Activated CD4-positive, alpha-beta T cell treated with anti-CD3 and anti-CD28 coated beads for 4 hours (primary cell): ENCODE measurements at regions not wholly inside any gene's neighbourhood (a gene's known extent, or its start where the extent isn't known, plus 50 kb on each side); places are given as distances from the start of the nearest gene placed in this dataset.
"Not testable (repeated sequence)": the region's sequence is repeated elsewhere in the genome, so short reads cannot be mapped to it uniquely, and the experiment has no call there.

Experiments
- DNase-seq, 2 donors: peaks; one replicate each; pipeline ENCODE4 v3.0.0-alpha.2; 2020

DNA sequence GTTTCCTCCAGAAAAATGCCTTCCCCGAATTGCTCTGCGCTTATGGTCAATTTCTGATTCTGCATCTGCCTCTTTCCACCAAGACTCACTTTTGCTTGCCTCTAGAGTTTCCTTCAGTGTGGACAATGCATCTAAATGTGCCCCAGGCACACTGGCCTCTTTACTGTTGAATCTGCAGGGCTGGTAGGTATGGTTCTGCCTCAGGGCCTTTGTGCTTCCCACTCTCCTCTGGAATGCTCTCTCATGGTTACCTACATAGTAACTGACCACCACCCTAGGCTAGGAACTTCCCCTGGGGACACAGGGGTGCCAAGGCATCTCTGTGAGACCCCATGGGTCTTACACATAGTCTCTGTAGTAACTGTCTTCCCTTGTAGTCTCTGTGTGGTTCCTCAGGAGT is 1258.6 kb downstream of the CDH12 start:
- DNase-seq: no peak

DNA sequence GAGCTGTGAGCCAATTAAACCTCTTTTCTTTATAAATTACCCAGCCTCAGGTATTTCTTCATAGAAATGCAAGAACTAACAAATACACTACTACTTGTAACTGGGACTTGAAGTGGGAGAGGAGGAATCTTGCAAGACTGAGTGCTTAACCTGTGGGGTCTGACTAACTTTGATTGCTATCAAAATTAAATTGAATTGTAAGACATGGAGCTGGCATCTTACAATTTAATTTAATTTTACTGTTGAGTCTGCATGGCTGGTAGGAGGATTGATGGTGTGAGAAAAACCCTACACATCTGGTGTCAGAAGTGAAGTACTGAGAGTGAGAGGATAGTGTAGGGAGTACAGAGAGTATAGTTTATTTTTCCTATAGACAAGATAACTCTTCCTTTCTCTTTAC is 1259.9 kb downstream of the CDH12 start:
- no peak for DNase-seq

DNA sequence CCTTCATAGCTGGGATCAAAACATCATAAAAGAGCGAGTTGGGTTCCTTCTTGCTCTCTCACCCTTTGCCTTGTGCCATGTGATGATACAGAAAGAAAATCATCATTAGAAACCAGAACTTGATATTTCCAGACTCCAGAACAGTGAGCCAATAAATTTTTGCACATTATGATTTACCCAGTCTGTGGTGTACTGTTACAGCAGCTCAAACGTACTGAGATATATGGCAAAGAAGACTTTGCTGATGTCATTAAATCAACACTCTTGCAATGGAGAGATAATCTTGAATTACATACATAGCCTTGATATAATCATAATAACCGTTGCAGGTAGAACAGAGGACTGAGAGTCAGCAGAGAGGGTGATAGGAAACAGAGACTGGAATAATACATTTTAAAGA is 1271.6 kb downstream of the CDH12 start:
- DNase-seq: no peak

DNA sequence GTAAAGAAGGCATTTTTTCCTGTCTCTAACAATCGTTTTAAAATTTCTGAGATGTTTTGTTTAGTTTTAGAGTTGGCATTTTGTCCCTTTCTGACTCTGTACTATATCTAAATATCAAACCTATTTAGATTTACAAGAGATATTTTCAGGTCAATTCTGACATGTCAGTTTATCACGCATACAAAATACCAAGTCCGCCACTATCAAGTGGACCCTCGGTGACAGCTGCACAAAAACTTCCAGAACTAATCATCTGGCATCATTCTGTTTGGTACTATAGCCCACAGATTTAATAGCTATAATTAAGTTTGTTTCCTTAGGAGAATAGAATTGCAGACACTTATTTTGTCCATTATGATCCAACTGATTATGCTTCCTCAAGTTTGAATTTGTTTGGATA is 1278.2 kb downstream of the CDH12 start:
- DNase-seq: no peak

GRCh38 chr5:21574438-21574837 is 1278.7 kb downstream of the CDH12 start:
- no peak for DNase-seq

GRCh38 chr5:21573416-21574314 is 1279.5 kb downstream of the CDH12 start:
- no peak for DNase-seq

- DNase-seq: not testable (repeated sequence)
Observed at GRCh38 chr5:21571196-21571595, 1281.9 kb downstream of the CDH12 start.

- DNase-seq: not testable (repeated sequence)
Observed at GRCh38 chr5:21559109-21559508, 1294.0 kb downstream of the CDH12 start.

DNA sequence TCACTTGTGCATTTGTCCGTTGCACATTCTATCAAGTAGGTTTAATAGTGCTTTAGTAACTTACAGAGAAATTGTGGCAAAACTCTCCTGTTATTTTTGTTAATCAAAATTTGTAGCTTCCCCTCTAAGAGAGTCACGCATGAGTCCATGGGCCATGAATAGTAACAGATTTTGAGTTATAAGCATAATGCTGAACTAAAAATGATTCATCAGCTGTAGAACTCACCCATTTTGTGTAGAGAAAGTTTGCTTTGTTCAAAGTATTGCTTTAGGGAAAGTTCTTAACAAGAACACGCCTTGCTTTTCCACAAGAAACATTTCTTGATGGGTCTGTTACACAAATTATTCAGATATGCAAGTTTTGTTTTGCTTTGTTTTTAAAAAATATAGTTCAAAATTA is 1300.9 kb downstream of the CDH12 start:
- DNase-seq: not testable (repeated sequence)

DNA sequence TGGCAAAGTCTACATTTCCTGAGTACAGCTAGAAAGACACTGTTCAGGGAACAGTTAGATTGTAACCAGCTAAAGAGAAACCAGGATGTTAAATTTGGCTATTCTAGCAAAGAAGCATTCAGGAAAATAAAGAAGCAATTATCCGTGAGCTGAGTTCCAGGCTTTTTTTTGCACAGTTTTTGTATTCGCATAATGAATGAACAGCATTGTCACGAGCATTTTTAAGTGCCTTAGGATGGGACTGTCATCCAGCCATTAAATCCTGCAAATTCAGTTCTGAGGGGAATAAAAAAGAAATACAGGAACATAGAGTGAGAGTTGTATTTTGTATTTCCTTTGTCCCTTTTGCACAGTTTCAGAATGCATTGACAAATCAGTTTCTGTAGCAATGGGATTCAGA is 1302.2 kb downstream of the CDH12 start:
- DNase-seq: not testable (repeated sequence)

DNA sequence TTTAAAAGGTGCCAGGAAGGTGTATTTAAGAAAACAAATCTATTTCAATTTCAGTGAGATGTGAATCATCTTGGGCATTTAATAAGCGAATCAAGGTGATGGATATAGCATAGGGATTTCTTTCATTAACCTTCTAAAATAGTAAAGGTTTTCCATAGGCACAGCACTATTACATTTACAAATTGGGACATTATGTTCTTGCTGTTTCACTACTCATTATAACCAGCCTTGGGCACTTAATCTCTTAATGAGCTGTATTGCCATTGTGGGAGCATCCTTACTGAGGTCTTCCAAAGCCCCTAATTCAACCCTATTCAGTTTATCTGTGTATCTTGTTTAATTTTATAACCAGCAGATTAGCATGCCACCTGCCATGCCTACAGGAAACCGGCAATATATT is 1305.5 kb downstream of the CDH12 start:
- DNase-seq: not testable (repeated sequence)

DNA sequence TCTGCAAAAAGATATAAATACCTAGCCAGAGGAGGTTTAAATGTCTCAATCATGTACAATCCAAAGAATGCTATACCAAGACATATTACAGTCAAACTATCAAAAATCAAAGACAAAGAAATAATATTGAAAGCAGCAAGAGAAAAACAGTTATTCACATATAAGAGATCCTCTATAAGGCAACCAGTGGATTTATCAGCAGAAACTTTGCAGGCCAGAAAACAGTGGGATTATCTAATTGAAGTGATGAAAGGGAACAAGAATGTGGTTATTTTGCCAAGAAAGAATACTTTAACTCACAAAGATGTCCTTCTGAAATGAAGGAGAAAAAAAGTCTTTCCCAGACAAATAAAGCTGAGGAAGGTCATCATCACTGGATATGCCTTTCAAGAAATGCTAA is 1318.0 kb downstream of the CDH12 start:
- not testable (repeated sequence) for DNase-seq

DNA sequence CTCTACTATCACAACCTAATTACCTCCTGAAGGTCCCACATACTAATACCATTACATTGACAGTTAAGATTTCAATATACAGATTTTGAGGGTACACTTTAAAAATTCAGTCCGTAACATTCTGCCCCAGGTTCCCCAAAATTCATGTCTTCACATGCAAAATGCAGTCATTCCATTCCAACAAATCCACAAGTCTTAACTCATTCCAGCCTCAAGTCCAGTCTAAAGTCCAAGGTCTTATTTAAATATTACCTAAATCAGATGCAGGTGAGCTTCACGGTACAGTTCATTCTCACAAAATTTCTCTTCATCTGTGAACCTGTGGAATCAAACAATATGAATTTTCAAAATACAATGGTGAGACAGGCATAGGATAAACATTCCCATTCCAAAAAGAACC is 1332.0 kb downstream of the CDH12 start:
- DNase-seq: not testable (repeated sequence)

DNA sequence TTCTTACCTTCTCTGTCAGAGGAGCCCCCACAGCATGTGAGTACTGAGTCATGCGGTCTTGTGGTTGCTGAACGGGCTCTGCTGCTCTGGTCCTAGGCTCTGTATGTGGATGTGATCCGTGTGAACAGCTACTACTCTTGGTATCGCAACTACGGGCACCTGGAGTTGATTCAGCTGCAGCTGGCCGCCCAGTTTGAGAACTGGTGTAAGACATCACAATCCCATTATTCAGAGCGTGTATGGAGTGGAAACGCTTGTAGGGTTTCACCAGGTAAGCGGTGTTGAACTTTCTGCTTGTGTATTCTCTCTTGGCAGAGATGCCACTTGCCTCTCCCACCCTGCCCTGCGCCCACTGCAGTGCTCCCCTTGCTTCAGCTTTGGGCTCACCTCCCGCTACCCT is 1356.2 kb downstream of the CDH12 start:
- not testable (repeated sequence) for DNase-seq

- DNase-seq: not testable (repeated sequence)
Observed at GRCh38 chr5:21496056-21496455, 1357.1 kb downstream of the CDH12 start.

DNA sequence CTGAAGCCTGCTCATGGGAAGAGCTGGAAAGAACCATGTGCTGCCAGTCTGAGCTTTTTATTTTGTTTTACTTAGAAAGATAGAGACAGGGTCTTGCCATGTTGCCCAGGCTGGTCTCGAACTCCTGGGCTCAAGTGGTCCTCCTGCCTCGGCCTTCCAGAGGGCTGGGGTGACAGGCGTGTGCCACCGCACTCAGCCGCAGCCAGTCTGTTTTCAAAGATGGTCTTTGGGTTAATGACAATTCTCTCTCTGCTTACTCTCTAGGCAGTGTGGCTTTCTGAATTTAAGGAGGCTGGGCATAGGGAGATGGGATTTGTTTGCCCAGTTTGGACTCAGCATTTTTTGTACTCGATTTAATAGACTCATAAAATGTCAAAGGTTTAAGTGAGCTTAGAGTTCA is 1357.9 kb downstream of the CDH12 start:
- DNase-seq: not testable (repeated sequence)

DNA sequence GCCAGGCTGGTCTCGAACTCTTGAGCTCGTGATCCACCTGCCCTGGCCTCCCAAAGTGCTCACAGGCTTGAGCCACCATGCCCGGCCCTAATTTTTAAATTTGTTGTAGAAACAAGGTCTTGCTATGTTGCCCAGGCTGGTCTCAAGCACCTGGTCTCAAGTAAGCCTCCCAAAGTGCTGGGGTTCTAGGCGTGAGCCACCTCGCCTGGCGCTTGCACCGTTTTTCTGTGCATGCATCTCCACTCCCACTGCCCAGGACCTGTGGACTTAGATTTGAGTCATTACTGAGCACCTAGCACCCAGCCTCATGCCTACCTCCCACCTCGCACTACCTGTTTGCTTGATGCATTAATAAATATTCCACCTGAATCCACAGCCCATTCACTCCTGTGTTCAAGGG is 1359.1 kb downstream of the CDH12 start:
- DNase-seq: not testable (repeated sequence)

DNA sequence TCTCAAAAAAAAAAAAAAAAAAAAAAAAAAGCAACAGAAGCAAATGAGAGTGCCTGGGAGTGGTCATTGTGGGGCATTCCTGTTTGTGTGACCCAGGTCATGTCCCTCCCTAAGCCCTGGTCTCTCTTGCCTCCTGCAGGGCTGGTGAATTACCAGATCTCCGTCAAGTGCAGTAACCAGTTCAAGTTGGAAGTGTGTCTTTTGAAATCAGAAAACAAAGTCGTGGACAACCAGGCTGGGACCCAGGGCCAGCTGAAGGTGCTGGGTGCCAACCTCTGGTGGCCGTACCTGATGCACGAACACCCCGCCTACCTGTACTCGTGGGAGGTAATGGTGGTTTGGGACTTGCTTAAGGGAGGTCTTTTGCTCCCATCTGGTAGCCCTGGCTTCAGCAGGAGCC is 1362.0 kb downstream of the CDH12 start:
- DNase-seq: not testable (repeated sequence)

GRCh38 chr5:21488828-21489227 is 1364.3 kb downstream of the CDH12 start:
- not testable (repeated sequence) for DNase-seq

- DNase-seq: peak in 1 of 2 donors; percentile 11
Observed at GRCh38 chr5:21485458-21486000, 1367.6 kb downstream of the CDH12 start.

- DNase-seq: peak in 1 of 2 donors; percentile 15
Observed at GRCh38 chr5:21484498-21484889, 1368.7 kb downstream of the CDH12 start.

GRCh38 chr5:21483790-21484497 is 1369.2 kb downstream of the CDH12 start:
- not testable (repeated sequence) for DNase-seq

- not testable (repeated sequence) for DNase-seq
Observed at GRCh38 chr5:21482983-21483650, 1370.0 kb downstream of the CDH12 start.
